ENCODE measurements at regions not wholly inside any gene's neighbourhood (a gene's known extent, or its start where the extent isn't known, plus 50 kb on each side); places are given as distances from the start of the nearest gene placed in this dataset.

- TF ChIP-seq, protein P1, sequence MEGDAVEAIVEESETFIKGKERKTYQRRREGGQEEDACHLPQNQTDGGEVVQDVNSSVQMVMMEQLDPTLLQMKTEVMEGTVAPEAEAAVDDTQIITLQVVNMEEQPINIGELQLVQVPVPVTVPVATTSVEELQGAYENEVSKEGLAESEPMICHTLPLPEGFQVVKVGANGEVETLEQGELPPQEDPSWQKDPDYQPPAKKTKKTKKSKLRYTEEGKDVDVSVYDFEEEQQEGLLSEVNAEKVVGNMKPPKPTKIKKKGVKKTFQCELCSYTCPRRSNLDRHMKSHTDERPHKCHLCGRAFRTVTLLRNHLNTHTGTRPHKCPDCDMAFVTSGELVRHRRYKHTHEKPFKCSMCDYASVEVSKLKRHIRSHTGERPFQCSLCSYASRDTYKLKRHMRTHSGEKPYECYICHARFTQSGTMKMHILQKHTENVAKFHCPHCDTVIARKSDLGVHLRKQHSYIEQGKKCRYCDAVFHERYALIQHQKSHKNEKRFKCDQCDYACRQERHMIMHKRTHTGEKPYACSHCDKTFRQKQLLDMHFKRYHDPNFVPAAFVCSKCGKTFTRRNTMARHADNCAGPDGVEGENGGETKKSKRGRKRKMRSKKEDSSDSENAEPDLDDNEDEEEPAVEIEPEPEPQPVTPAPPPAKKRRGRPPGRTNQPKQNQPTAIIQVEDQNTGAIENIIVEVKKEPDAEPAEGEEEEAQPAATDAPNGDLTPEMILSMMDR (optimal IDR thresholded peaks at IDR 0.05 in 1 of 3, IDR thresholded peaks at IDR 0.05 in 1 of 3, conservative IDR thresholded peaks at IDR 0.05 in 1 of 3; ENCODE audit: extremely low read depth in 1 of 3, insufficient read depth in 2 of 3, low read length in 3 of 3), result no peak
- TF ChIP-seq EZH2 (IDR thresholded peaks at IDR 0.05; ENCODE audit: low read length), result no peak
Measured at GRCh38 chr22:27309697-27310096, 491.9 kb downstream of the MN1 start.

All from keratinocyte (primary cell).